A673 (cell line): ENCODE measurements at regions not wholly inside any gene's neighbourhood (a gene's known extent, or its start where the extent isn't known, plus 50 kb on each side); places are given as distances from the start of the nearest gene placed in this dataset.

ENCODE experiments used
- CTCF ChIP-seq: fragments of 300-800, 200-600 bp; sonication (generic); conservative IDR thresholded peaks from 2 replicates; pipeline ENCODE4 v1.5.1; 2017; ENCODE audit warnings: low read depth, mild to moderate bottlenecking, antibody characterized with exemption, low read length, moderate library complexity, mixed read lengths
- EZH2 ChIP-seq: fragments of 200-600 bp; sonication (generic); IDR thresholded peaks from 2 replicates; pipeline ENCODE4 v1.6.1; 2017; ENCODE audit warnings: borderline replicate concordance, low read depth, mild to moderate bottlenecking, mixed read lengths, antibody characterized with exemption, low read length; ENCODE audit not compliant: poor library complexity, severe bottlenecking

GRCh38 chr3:18239674-18240073 is 185.5 kb downstream of the SATB1 start:
- TF ChIP-seq CTCF (no peak), EZH2 (no peak)
